ENCODE measurements at regions not wholly inside any gene's neighbourhood (a gene's known extent, or its start where the extent isn't known, plus 50 kb on each side); places are given as distances from the start of the nearest gene placed in this dataset.

DNA sequence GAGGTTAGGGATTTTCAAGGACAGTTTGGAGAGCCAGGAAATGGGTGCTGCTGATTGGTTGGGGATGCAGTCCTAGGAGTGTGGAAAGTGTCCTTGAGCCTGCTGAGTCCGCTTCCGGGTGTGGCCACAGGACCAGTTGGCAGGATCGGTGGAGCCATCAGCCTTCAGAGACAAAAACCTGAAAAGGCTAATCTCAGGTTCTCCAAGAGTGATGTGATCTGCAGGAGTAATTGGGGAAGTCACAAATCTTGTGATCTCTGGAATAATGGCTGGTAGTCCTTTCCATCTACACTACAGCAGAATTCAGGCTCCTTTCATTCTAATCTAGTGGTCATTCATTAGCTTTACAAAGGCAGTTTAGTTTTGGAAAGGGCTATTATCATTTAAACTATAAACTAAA, 55.9 kb upstream of the BMP2K start:
- Histone ChIP-seq H2BK120ac (ENCODE audit: insufficient read depth, low read length, poor library complexity) (no peak overlapping the region), H3K23ac (ENCODE audit: low read length) (no peak overlapping the region), H3K79me1 (ENCODE audit: low read length) (no peaks in the 10 kb centered on the region), H3K36me3 (ENCODE audit: control insufficient read depth in 1 of 2, insufficient read depth in 2 of 2, low read length in 2 of 2) (no peaks in the 10 kb centered on the region), H3K27me3 (ENCODE audit: insufficient read depth, low read length) (no peaks in the 10 kb centered on the region), H2AK5ac (ENCODE audit: low read length) (no peak overlapping the region), H3K79me2 (ENCODE audit: control insufficient read depth, insufficient read depth, low read length, poor library complexity) (no peaks in the 10 kb centered on the region), H4K91ac (ENCODE audit: low read depth, low read length) (no peak overlapping the region), H3K9me3 (ENCODE audit: insufficient read depth, low read depth, low read length) (no peaks in the 10 kb centered on the region), H4K12ac (ENCODE audit: low read depth, low read length) (no peak overlapping the region), H3K4me2 (ENCODE audit: low read length) (no peak overlapping the region), H2BK5ac (ENCODE audit: low read depth, low read length, poor library complexity) (no peak overlapping the region), H3K4me3 (ENCODE audit: low read depth, low read length) (no peak overlapping the region), H3K4me1 (ENCODE audit: control insufficient read depth in 1 of 2, insufficient read depth in 2 of 2, low read length in 2 of 2) (no peaks in the 10 kb centered on the region), H2BK12ac (ENCODE audit: low read length) (no peak overlapping the region), H3K4ac (ENCODE audit: low read depth, low read length) (no peak overlapping the region), H2AFZ (ENCODE audit: insufficient read depth, low read length, poor library complexity) (no peak overlapping the region), H3K9ac (ENCODE audit: low read length) (no peak overlapping the region), H3K18ac (ENCODE audit: low read length) (no peak overlapping the region), H3K27ac (ENCODE audit: low read depth, low read length) (no peak overlapping the region), H3K14ac (ENCODE audit: low read length) (no peak overlapping the region), H4K8ac (ENCODE audit: low read depth, low read length) (no peak overlapping the region)
- no peak for DNase-seq
- WGBS (ENCODE audit: extremely low coverage, insufficient coverage, insufficient read length), result no CpG with 5 or more reads among the region's 3 CpGs

DNA sequence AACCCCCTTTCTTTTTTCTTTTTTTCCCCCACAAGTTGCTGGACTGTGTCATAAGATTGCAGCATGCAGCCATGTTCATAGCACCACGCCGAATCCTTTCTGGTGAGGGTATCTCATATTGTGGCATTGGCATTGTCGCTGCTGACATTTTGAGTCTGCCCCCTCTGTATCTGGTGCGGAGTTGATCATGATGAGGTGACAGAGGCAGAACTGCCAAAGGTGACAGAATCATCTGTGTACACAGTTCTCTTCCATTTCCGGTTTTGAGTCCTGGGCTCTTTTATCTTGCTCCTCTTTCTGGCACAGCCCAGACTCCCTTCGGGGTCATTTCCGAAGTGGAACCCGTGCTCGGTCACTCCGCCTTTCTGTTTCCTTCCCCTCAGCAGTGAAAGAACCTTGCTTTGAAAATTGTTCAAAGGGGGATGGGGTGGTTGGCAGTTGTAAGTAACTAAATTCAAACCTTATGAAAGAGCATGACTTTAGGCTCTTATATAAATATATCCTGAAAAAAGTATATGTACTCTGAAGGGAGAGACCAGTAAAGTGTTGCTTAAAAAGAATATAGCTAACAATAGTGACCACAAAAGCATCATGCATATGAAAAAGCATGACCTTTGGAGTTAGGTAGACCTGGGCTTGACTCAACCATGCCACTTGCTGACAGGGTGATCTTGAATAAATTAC, 55.0 kb upstream of the BMP2K start:
- no peak overlapping the region for H3K23ac ChIP-seq (ENCODE audit: low read length)
- WGBS (ENCODE audit: extremely low coverage, insufficient coverage, insufficient read length), result no CpG with 5 or more reads among the region's 10 CpGs
- DNase-seq, result no peak

DNA sequence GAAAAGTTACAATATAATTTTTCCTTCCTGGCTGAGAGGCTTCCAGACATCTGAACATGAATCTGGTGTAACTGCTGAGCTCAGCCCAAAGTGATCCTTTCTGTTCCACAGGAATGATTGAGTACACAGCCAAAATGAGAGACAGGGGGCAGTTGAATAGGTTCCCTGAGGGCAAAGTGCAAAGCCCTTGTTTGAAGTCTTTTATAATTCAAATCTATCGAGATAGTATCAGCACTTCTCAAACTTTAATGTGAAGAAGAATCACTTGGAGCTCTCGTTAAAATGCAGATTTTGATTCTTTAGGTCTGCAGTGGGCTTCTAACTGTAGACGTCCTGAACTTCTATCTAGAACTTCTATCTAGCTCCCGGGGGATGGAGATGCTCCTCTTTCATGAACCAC, 54.4 kb upstream of the BMP2K start:
- no peaks in the 10 kb centered on the region for H3K9me3 ChIP-seq (ENCODE audit: insufficient read depth, low read depth, low read length)
- no peak overlapping the region for H2AK5ac ChIP-seq (ENCODE audit: low read length)
- H3K9ac ChIP-seq (ENCODE audit: low read length), result no peak overlapping the region
- no peak for DNase-seq
- H3K27ac ChIP-seq (ENCODE audit: low read depth, low read length), result no peak overlapping the region
- no peak overlapping the region for H3K18ac ChIP-seq (ENCODE audit: low read length)
- no peaks in the 10 kb centered on the region for H3K27me3 ChIP-seq (ENCODE audit: insufficient read depth, low read length)
- H3K4me2 ChIP-seq (ENCODE audit: low read length), result no peak overlapping the region
- no peak overlapping the region for H2BK5ac ChIP-seq (ENCODE audit: low read depth, low read length, poor library complexity)
- H3K23ac ChIP-seq (ENCODE audit: low read length), result no peak overlapping the region
- H4K91ac ChIP-seq (ENCODE audit: low read depth, low read length), result no peak overlapping the region
- H3K4ac ChIP-seq (ENCODE audit: low read depth, low read length), result no peak overlapping the region
- no peak overlapping the region for H4K8ac ChIP-seq (ENCODE audit: low read depth, low read length)
- H2AFZ ChIP-seq (ENCODE audit: insufficient read depth, low read length, poor library complexity), result no peak overlapping the region
- no peaks in the 10 kb centered on the region for H3K36me3 ChIP-seq (ENCODE audit: control insufficient read depth in 1 of 2, insufficient read depth in 2 of 2, low read length in 2 of 2)
- H3K4me3 ChIP-seq (ENCODE audit: low read depth, low read length), result no peak overlapping the region
- H4K12ac ChIP-seq (ENCODE audit: low read depth, low read length), result no peak overlapping the region
- no peak overlapping the region for H3K14ac ChIP-seq (ENCODE audit: low read length)
- no peaks in the 10 kb centered on the region for H3K4me1 ChIP-seq (ENCODE audit: control insufficient read depth in 1 of 2, insufficient read depth in 2 of 2, low read length in 2 of 2)
- WGBS (ENCODE audit: extremely low coverage, insufficient coverage, insufficient read length), result no CpG with 5 or more reads among the region's 4 CpGs
- H3K79me2 ChIP-seq (ENCODE audit: control insufficient read depth, insufficient read depth, low read length, poor library complexity), result no peaks in the 10 kb centered on the region
- H2BK12ac ChIP-seq (ENCODE audit: low read length), result no peak overlapping the region
- no peak overlapping the region for H2BK120ac ChIP-seq (ENCODE audit: insufficient read depth, low read length, poor library complexity)
- H3K79me1 ChIP-seq (ENCODE audit: low read length), result no peaks in the 10 kb centered on the region

More for the DNA sequence above, 55.0 kb upstream of the BMP2K start:
- no peak overlapping the region for H3K18ac ChIP-seq (ENCODE audit: low read length)
- no peaks in the 10 kb centered on the region for H3K79me1 ChIP-seq (ENCODE audit: low read length)
- H3K27me3 ChIP-seq (ENCODE audit: insufficient read depth, low read length), result no peaks in the 10 kb centered on the region
- no peak overlapping the region for H3K4me2 ChIP-seq (ENCODE audit: low read length)
- H2BK5ac ChIP-seq (ENCODE audit: low read depth, low read length, poor library complexity), result no peak overlapping the region
- H2AFZ ChIP-seq (ENCODE audit: insufficient read depth, low read length, poor library complexity), result no peak overlapping the region
- no peak overlapping the region for H2AK5ac ChIP-seq (ENCODE audit: low read length)
- no peak overlapping the region for H4K91ac ChIP-seq (ENCODE audit: low read depth, low read length)
- no peak overlapping the region for H3K14ac ChIP-seq (ENCODE audit: low read length)
- H3K4ac ChIP-seq (ENCODE audit: low read depth, low read length), result no peak overlapping the region
- H3K79me2 ChIP-seq (ENCODE audit: control insufficient read depth, insufficient read depth, low read length, poor library complexity), result no peaks in the 10 kb centered on the region
- H3K27ac ChIP-seq (ENCODE audit: low read depth, low read length), result no peak overlapping the region
- H3K36me3 ChIP-seq (ENCODE audit: control insufficient read depth in 1 of 2, insufficient read depth in 2 of 2, low read length in 2 of 2), result no peaks in the 10 kb centered on the region
- no peak overlapping the region for H3K9ac ChIP-seq (ENCODE audit: low read length)
- no peak overlapping the region for H4K8ac ChIP-seq (ENCODE audit: low read depth, low read length)
- no peak overlapping the region for H2BK120ac ChIP-seq (ENCODE audit: insufficient read depth, low read length, poor library complexity)
- no peak overlapping the region for H3K4me3 ChIP-seq (ENCODE audit: low read depth, low read length)
- H4K12ac ChIP-seq (ENCODE audit: low read depth, low read length), result no peak overlapping the region
- no peaks in the 10 kb centered on the region for H3K9me3 ChIP-seq (ENCODE audit: insufficient read depth, low read depth, low read length)
- H2BK12ac ChIP-seq (ENCODE audit: low read length), result no peak overlapping the region
- no peaks in the 10 kb centered on the region for H3K4me1 ChIP-seq (ENCODE audit: control insufficient read depth in 1 of 2, insufficient read depth in 2 of 2, low read length in 2 of 2)

DNA sequence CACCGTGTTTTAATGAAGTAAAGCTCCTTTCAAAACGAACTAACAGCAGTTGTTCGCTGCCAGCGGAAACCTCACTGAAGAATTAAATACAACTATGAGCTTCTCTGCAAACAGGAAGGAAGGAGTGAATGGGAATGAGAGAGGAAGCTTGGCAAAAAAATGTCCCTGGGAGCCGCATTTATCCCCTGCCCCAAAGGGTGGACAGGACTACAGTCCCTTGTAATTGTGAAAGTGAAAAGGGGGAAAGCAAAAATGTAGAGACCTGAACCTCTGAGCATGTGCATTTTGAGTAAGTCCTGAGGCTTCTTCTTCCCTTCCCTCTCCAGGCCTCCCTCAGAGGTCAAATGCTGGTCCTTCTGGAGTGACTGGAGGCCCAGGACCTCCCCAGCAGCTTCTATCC, 53.8 kb upstream of the BMP2K start:
- H4K91ac ChIP-seq (ENCODE audit: low read depth, low read length), result no peak overlapping the region
- H2BK12ac ChIP-seq (ENCODE audit: low read length), result no peak overlapping the region
- H2BK120ac ChIP-seq (ENCODE audit: insufficient read depth, low read length, poor library complexity), result no peak overlapping the region
- H4K8ac ChIP-seq (ENCODE audit: low read depth, low read length), result no peak overlapping the region
- H3K36me3 ChIP-seq (ENCODE audit: control insufficient read depth in 1 of 2, insufficient read depth in 2 of 2, low read length in 2 of 2), result no peaks in the 10 kb centered on the region
- no peak overlapping the region for H3K23ac ChIP-seq (ENCODE audit: low read length)
- no peak overlapping the region for H3K4me2 ChIP-seq (ENCODE audit: low read length)
- WGBS (ENCODE audit: extremely low coverage, insufficient coverage, insufficient read length), result no CpG with 5 or more reads among the region's 5 CpGs
- no peak overlapping the region for H2BK5ac ChIP-seq (ENCODE audit: low read depth, low read length, poor library complexity)
- DNase-seq, result no peak
- H2AK5ac ChIP-seq (ENCODE audit: low read length), result no peak overlapping the region
- H3K79me2 ChIP-seq (ENCODE audit: control insufficient read depth, insufficient read depth, low read length, poor library complexity), result no peaks in the 10 kb centered on the region
- H2AFZ ChIP-seq (ENCODE audit: insufficient read depth, low read length, poor library complexity), result no peak overlapping the region
- H4K12ac ChIP-seq (ENCODE audit: low read depth, low read length), result no peak overlapping the region
- H3K14ac ChIP-seq (ENCODE audit: low read length), result no peak overlapping the region
- H3K4me3 ChIP-seq (ENCODE audit: low read depth, low read length), result no peak overlapping the region
- no peak overlapping the region for H3K18ac ChIP-seq (ENCODE audit: low read length)
- no peaks in the 10 kb centered on the region for H3K9me3 ChIP-seq (ENCODE audit: insufficient read depth, low read depth, low read length)
- no peaks in the 10 kb centered on the region for H3K4me1 ChIP-seq (ENCODE audit: control insufficient read depth in 1 of 2, insufficient read depth in 2 of 2, low read length in 2 of 2)
- H3K4ac ChIP-seq (ENCODE audit: low read depth, low read length), result no peak overlapping the region
- no peaks in the 10 kb centered on the region for H3K27me3 ChIP-seq (ENCODE audit: insufficient read depth, low read length)
- H3K79me1 ChIP-seq (ENCODE audit: low read length), result no peaks in the 10 kb centered on the region
- H3K9ac ChIP-seq (ENCODE audit: low read length), result no peak overlapping the region
- H3K27ac ChIP-seq (ENCODE audit: low read depth, low read length), result no peak overlapping the region
